B cell (primary cell): ENCODE measurements at regions not wholly inside any gene's neighbourhood (a gene's known extent, or its start where the extent isn't known, plus 50 kb on each side); places are given as distances from the start of the nearest gene placed in this dataset.

Experiments
- ATAC-seq: fragments of 200-7000 bp; cut with Tn5 transposase; one replicate; pipeline ENCODE4 v1.10.0; 2021; ENCODE audit warnings: low read depth, mild to moderate bottlenecking, moderate number of reproducible peaks, moderate library complexity
- CTCF ChIA-PET: fragments of 350-600 bp; sonication (Branson Sonifier 250); formaldehyde crosslinking; loops from one replicate; lab custom pipeline; 2021; ENCODE audit warnings: antibody characterized with exemption, inconsistent platforms; lab: Charles Lee
- POLR2A ChIA-PET: fragments of 350-600 bp; sonication (Branson Sonifier 250); formaldehyde crosslinking; loops from one replicate; lab custom pipeline; 2021; ENCODE audit warnings: antibody characterized with exemption; lab: Charles Lee
- DNase-seq: peaks from one replicate; pipeline ENCODE4 v3.0.0; 2013
- H2AFZ ChIP-seq: 2 replicates; pipeline ENCODE4 v1.6.1; 2012; ENCODE audit warnings: mild to moderate bottlenecking, low read depth, low read length; ENCODE audit not compliant: insufficient read depth, poor library complexity, severe bottlenecking
- H3K27ac ChIP-seq, 2 donors: 1 replicate in 1 of 2; 2 replicates in 1 of 2; pipeline ENCODE4 v1.5.1; 2012 to 2013; ENCODE audit warnings: low read length in 2 of 2, mild to moderate bottlenecking in 2 of 2, moderate library complexity in 1 of 2
- H3K27me3 ChIP-seq, 4 experiments: fragments of 200-600 bp in 1 of 4; sonication (generic) in 1 of 4; replicated peaks in 1 of 4; 1 replicate in 2 of 4; 2 replicates in 2 of 4; pipeline versions ENCODE4 v1.6.1 to v1.7.0; 2013 to 2016; ENCODE audit warnings: low read length in 3 of 4, mild to moderate bottlenecking in 2 of 4, mixed read lengths in 1 of 4, moderate library complexity in 1 of 4; ENCODE audit not compliant: insufficient read depth in 4 of 4, control insufficient read depth in 3 of 4; ENCODE audit errors: control extremely low read depth in 1 of 4
- H3K36me3 ChIP-seq, 2 experiments: replicated peaks in 1 of 2; 1 replicate in 1 of 2; 2 replicates in 1 of 2; pipeline versions ENCODE4 v1.6.1 to v1.7.1; 2013; ENCODE audit warnings: low read length in 1 of 2; ENCODE audit not compliant: insufficient read depth in 2 of 2, control insufficient read depth in 1 of 2; ENCODE audit errors: control extremely low read depth in 1 of 2, extremely low read depth in 1 of 2
- H3K4me1 ChIP-seq, 2 donors: fragments of 200-600 bp in 1 of 2; sonication (generic) in 1 of 2; 1 replicate in 1 of 2; 2 replicates in 1 of 2; pipeline versions ENCODE4 v1.5.1 to v1.6.1; 2013 to 2017; ENCODE audit warnings: low read length in 2 of 2; ENCODE audit not compliant: control insufficient read depth in 2 of 2, insufficient read depth in 2 of 2
- H3K4me2 ChIP-seq: replicated peaks from 2 replicates; pipeline ENCODE3; 2012; ENCODE audit warnings: mild to moderate bottlenecking, low read depth, low read length; ENCODE audit not compliant: poor library complexity, severe bottlenecking
- H3K4me3 ChIP-seq, 5 experiments: fragments of 200-600 bp in 1 of 5; sonication (generic) in 1 of 5; 1 replicate in 3 of 5; 2 replicates in 2 of 5; pipeline versions ENCODE4 v1.5.1 to v1.7.0; 2011 to 2016; ENCODE audit warnings: low read length in 4 of 5, mild to moderate bottlenecking in 4 of 5, low read depth in 2 of 5, control low read depth in 1 of 5, moderate library complexity in 1 of 5; ENCODE audit not compliant: insufficient read depth in 1 of 5; ENCODE audit errors: control extremely low read depth in 1 of 5, extremely low read depth in 1 of 5
- H3K79me2 ChIP-seq: fragments of 200-600 bp; sonication (generic); one replicate; pipeline ENCODE4 v1.6.0; 2016; ENCODE audit warnings: low read length; ENCODE audit not compliant: control insufficient read depth, insufficient read depth
- H3K9ac ChIP-seq: fragments of 200-600 bp; sonication (generic); 2 replicates; pipeline ENCODE4 v1.6.1; 2017; ENCODE audit warnings: mild to moderate bottlenecking, low read length, moderate library complexity
- H3K9me3 ChIP-seq, 3 donors: one replicate each; pipeline versions ENCODE4 v1.6.1 to v1.7.1; 2013; ENCODE audit warnings: low read length in 2 of 3; ENCODE audit not compliant: control insufficient read depth in 2 of 3, insufficient read depth in 1 of 3; ENCODE audit errors: control extremely low read depth in 1 of 3
- H4K20me1 ChIP-seq: 2 replicates; pipeline ENCODE4 v1.6.0; 2012; ENCODE audit warnings: mild to moderate bottlenecking, low read length; ENCODE audit not compliant: insufficient read depth, control insufficient read depth, poor library complexity, severe bottlenecking
- H3K27ac Mint-ChIP-seq: one replicate; pipeline ENCODE4 v1.8.0; 2021; ENCODE audit warnings: mixed read lengths
- H3K27me3 Mint-ChIP-seq: one replicate; pipeline ENCODE4 v1.8.0; 2021; ENCODE audit warnings: mixed read lengths
- H3K4me1 Mint-ChIP-seq: one replicate; pipeline ENCODE4 v1.8.0; 2021; ENCODE audit warnings: mixed read lengths
- H3K4me3 Mint-ChIP-seq: one replicate; pipeline ENCODE4 v1.8.0; 2021; ENCODE audit warnings: mixed read lengths
- H3K9me3 Mint-ChIP-seq: one replicate; pipeline ENCODE4 v1.8.0; 2022; ENCODE audit warnings: mixed read lengths; ENCODE audit not compliant: insufficient read depth
- EZH2 ChIP-seq: IDR thresholded peaks from 2 replicates; pipeline ENCODE4 v1.6.1; 2012; ENCODE audit warnings: borderline replicate concordance, low read depth, mild to moderate bottlenecking, moderate library complexity, low read length; ENCODE audit not compliant: insufficient read depth, poor library complexity, severe bottlenecking
- WGBS: methylation state at CpG from one replicate; pipeline ENCODE4 v1.1.5; 2013; ENCODE audit warnings: missing lambda C conversion rate; ENCODE audit not compliant: insufficient coverage; 5-methylcytosine and 5-hydroxymethylcytosine counted together
- intact Hi-C: fragments of 100-400 bp; cut with micrococcal nuclease; formaldehyde crosslinking; loops from one replicate; pipeline ENCODE4 v1.10.0; 2022
- TF ChIP-seq, protein P1 (sequence below): fragments of 200-600 bp; IDR thresholded peaks from one replicate; pipeline ENCODE4 v1.8.0; 2022; ENCODE audit warnings: antibody characterized with exemption, mild to moderate bottlenecking

GRCh38 chr13:80199585-80200292, 141.2 kb downstream of the SPRY2 start:
- no peak for ATAC-seq
- no peak overlapping the region for H3K4me2 ChIP-seq
- ChIA-PET CTCF (no interaction called here), POLR2A (no interaction called here)
- H3K9ac ChIP-seq: no peak overlapping the region
- no peaks in the 10 kb centered on the region for H3K27me3 Mint-ChIP-seq
- H3K27ac ChIP-seq: no peak overlapping the region
- no peak overlapping the region for H3K4me3 ChIP-seq
- H4K20me1 ChIP-seq: no peaks in the 10 kb centered on the region
- H3K79me2 ChIP-seq: no peaks in the 10 kb centered on the region
- no peak for DNase-seq
- TF ChIP-seq EZH2: no peak
- TF ChIP-seq, protein P1, sequence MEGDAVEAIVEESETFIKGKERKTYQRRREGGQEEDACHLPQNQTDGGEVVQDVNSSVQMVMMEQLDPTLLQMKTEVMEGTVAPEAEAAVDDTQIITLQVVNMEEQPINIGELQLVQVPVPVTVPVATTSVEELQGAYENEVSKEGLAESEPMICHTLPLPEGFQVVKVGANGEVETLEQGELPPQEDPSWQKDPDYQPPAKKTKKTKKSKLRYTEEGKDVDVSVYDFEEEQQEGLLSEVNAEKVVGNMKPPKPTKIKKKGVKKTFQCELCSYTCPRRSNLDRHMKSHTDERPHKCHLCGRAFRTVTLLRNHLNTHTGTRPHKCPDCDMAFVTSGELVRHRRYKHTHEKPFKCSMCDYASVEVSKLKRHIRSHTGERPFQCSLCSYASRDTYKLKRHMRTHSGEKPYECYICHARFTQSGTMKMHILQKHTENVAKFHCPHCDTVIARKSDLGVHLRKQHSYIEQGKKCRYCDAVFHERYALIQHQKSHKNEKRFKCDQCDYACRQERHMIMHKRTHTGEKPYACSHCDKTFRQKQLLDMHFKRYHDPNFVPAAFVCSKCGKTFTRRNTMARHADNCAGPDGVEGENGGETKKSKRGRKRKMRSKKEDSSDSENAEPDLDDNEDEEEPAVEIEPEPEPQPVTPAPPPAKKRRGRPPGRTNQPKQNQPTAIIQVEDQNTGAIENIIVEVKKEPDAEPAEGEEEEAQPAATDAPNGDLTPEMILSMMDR: no peak
- no peak overlapping the region for H3K4me3 Mint-ChIP-seq
- no peaks in the 10 kb centered on the region for H3K4me1 Mint-ChIP-seq
- H3K9me3 Mint-ChIP-seq: no peaks in the 10 kb centered on the region
- intact Hi-C loops: no loop called here
- H3K9me3 ChIP-seq: no peaks in the 10 kb centered on the region
- no peaks in the 10 kb centered on the region for H3K4me1 ChIP-seq
- H3K36me3 ChIP-seq: no peaks in the 10 kb centered on the region
- no CpG with 5 or more reads among the region's 3 CpGs for WGBS
- H3K27me3 ChIP-seq: no peaks in the 10 kb centered on the region
- H2AFZ ChIP-seq: no peak overlapping the region
- no peak overlapping the region for H3K27ac Mint-ChIP-seq

DNA sequence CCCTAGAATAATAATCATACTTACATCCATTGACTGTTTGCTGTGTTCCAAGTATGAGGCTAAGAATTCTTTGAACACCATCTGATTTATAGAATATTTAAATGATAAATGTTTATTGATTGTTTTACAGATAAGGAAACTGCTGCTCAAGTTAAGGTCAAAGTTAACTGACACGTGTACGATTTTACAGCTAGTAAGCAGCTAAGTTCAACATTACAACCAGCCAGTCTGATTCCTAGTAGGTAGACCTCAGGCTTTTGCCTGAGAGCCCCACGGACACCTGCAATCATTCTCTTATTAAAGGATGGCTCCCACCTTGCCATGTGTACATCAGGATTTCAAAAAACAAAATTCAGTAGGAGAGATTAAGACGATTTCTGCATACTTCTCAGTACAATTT, 141.9 kb downstream of the SPRY2 start:
- H3K27ac Mint-ChIP-seq: no peak overlapping the region
- H3K9me3 Mint-ChIP-seq: no peaks in the 10 kb centered on the region
- H3K4me1 Mint-ChIP-seq: no peaks in the 10 kb centered on the region
- H2AFZ ChIP-seq: no peak overlapping the region
- H3K4me3 Mint-ChIP-seq: no peak overlapping the region
- no peaks in the 10 kb centered on the region for H3K36me3 ChIP-seq
- ChIA-PET POLR2A (no interaction called here), CTCF (no interaction called here)
- 100% methylated on average over 2 of the region's 4 CpGs for WGBS
- DNase-seq (no peak), ATAC-seq (no peak)
- no peak overlapping the region for H3K9ac ChIP-seq
- intact Hi-C loops: no loop called here
- H3K4me1 ChIP-seq: no peaks in the 10 kb centered on the region
- H3K4me2 ChIP-seq: no peak overlapping the region
- no peaks in the 10 kb centered on the region for H3K27me3 ChIP-seq
- no peak overlapping the region for H3K27ac ChIP-seq
- H3K9me3 ChIP-seq: no peaks in the 10 kb centered on the region
- TF ChIP-seq EZH2: no peak
- TF ChIP-seq, protein P1: no peak
- H3K27me3 Mint-ChIP-seq: no peaks in the 10 kb centered on the region
- no peaks in the 10 kb centered on the region for H4K20me1 ChIP-seq
- no peaks in the 10 kb centered on the region for H3K79me2 ChIP-seq
- H3K4me3 ChIP-seq: no peak overlapping the region
